K562 (cell line): ENCODE measurements at regions not wholly inside any gene's neighbourhood (a gene's known extent, or its start where the extent isn't known, plus 50 kb on each side); places are given as distances from the start of the nearest gene placed in this dataset.

Experiments used
- RREB1 ChIP-seq: fragments of 250-450 bp; sonication (Bioruptor Pico); IDR thresholded peaks from 2 replicates; pipeline ENCODE4 v1.4.0; 2020
- ZNF318 ChIP-seq, 2 experiments: fragments of 450-650 bp; IDR thresholded peaks; 2 replicates each; pipeline ENCODE4 v1.6.1; 2016; ENCODE audit warnings: mild to moderate bottlenecking in 2 of 2, borderline replicate concordance in 1 of 2, low read depth in 1 of 2, moderate library complexity in 1 of 2
- ZNF699 ChIP-seq: fragments of 250-450 bp; sonication (Bioruptor Pico); IDR thresholded peaks from 2 replicates; pipeline ENCODE4 v1.8.0; 2021; ENCODE audit warnings: mild to moderate bottlenecking, moderate library complexity; ENCODE audit not compliant: insufficient replicate concordance

- no peak for TF ChIP-seq ZNF318 (IDR thresholded peaks at IDR 0.05; ENCODE audit: borderline replicate concordance in 1 of 2, low read depth in 1 of 2)
- no peak for TF ChIP-seq ZNF699 (CRISPR knock-in tag)
- no peak for TF ChIP-seq RREB1 (CRISPR knock-in tag)
- TF ChIP-seq, all 486 proteins: peak for 0
Observed at GRCh38 chr3:56919137-56919796, 117.5 kb upstream of the ARHGEF3 start (continued).
